MCF 10A (cell line): ENCODE measurements at regions not wholly inside any gene's neighbourhood (a gene's known extent, or its start where the extent isn't known, plus 50 kb on each side); places are given as distances from the start of the nearest gene placed in this dataset.

Experiments used
- BruUV-seq: library from RNA; stranded (reverse); fragments of 400-500 nt; replicated peaks from 2 replicates; lab custom pipeline; 2021; lab: Mats Ljungman, UMichigan
- CTCF ChIA-PET: fragments of 300-600 bp; sonication (Branson Sonifier 250); formaldehyde crosslinking; extraction: SDS; loops from one replicate; lab custom pipeline; 2021; ENCODE audit warnings: antibody characterized with exemption, inconsistent platforms; lab: Yijun Ruan, JAX
- POLR2A ChIA-PET: fragments of 300-600, 350-650 bp; sonication (Branson Sonifier 250); formaldehyde crosslinking; extraction: SDS; loops from one replicate; lab custom pipeline; 2020; ENCODE audit warnings: antibody characterized with exemption, inconsistent platforms; lab: Yijun Ruan, JAX
- DNase-seq: peaks from one replicate; pipeline ENCODE4 v3.0.0-alpha.2; 2018; ENCODE audit not compliant: unreplicated experiment
- H3K27ac Mint-ChIP-seq: one replicate; pipeline ENCODE4 v1.8.0; 2022; ENCODE audit warnings: mild to moderate bottlenecking, low read depth, mixed read lengths; ENCODE audit not compliant: unreplicated experiment
- H3K27me3 Mint-ChIP-seq: one replicate; pipeline ENCODE4 v1.8.0; 2022; ENCODE audit warnings: mixed read lengths; ENCODE audit not compliant: insufficient read depth, unreplicated experiment
- H3K36me3 Mint-ChIP-seq: one replicate; pipeline ENCODE4 v1.8.0; 2022; ENCODE audit warnings: mild to moderate bottlenecking, moderate library complexity, mixed read lengths; ENCODE audit not compliant: insufficient read depth, unreplicated experiment
- H3K4me1 Mint-ChIP-seq: one replicate; pipeline ENCODE4 v1.8.0; 2022; ENCODE audit warnings: mixed read lengths; ENCODE audit not compliant: insufficient read depth, unreplicated experiment
- H3K4me3 Mint-ChIP-seq: one replicate; pipeline ENCODE4 v1.8.0; 2022; ENCODE audit warnings: mild to moderate bottlenecking, moderate library complexity, mixed read lengths; ENCODE audit not compliant: unreplicated experiment
- H3K9me3 Mint-ChIP-seq: one replicate; pipeline ENCODE4 v1.8.0; 2022; ENCODE audit warnings: mixed read lengths; ENCODE audit not compliant: unreplicated experiment
- CTCF ChIP-seq: fragments of 200-600 bp; IDR thresholded peaks from one replicate; pipeline ENCODE4 v1.8.0; 2022; ENCODE audit warnings: antibody characterized with exemption, mild to moderate bottlenecking; ENCODE audit not compliant: unreplicated experiment
- intact Hi-C: fragments of 100-400 bp; cut with micrococcal nuclease; formaldehyde crosslinking; loops from 2 replicates; pipeline ENCODE4 v1.14.1; 2022

- peak; percentile 23 for DNase-seq
- peaks cover 16% of the 10 kb centered on the region for H3K27me3 Mint-ChIP-seq
- BruUV-seq = no TSS peak
- POLR2A ChIA-PET = no interaction called here
- no peak overlapping the region for H3K4me3 Mint-ChIP-seq
- H3K9me3 Mint-ChIP-seq = no peaks in the 10 kb centered on the region
- no peaks in the 10 kb centered on the region for H3K36me3 Mint-ChIP-seq
- CTCF ChIA-PET = interaction anchor here (1.6 kb wide), 1 partner anchor 9 kb away, joined by 4 read pairs; no protein-coding TSS in a partner anchor
- no peak overlapping the region for H3K27ac Mint-ChIP-seq
- intact Hi-C loops = no loop called here
- no peak for TF ChIP-seq CTCF
- H3K4me1 Mint-ChIP-seq = peaks cover 7% of the 10 kb centered on the region
Measured at GRCh38 chr6:37557645-37558114, 58.0 kb upstream of the CCDC167 start.

GRCh38 chr6:37556881-37557644 is 57.4 kb upstream of the CCDC167 start:
- no peaks in the 10 kb centered on the region for H3K36me3 Mint-ChIP-seq
- H3K4me3 Mint-ChIP-seq = no peak overlapping the region
- no peak for TF ChIP-seq CTCF
- peaks cover 16% of the 10 kb centered on the region for H3K27me3 Mint-ChIP-seq
- intact Hi-C loops = no loop called here
- no peaks in the 10 kb centered on the region for H3K9me3 Mint-ChIP-seq
- H3K27ac Mint-ChIP-seq = no peak overlapping the region
- BruUV-seq = no TSS peak
- DNase-seq = no peak
- ChIA-PET POLR2A (no interaction called here), CTCF (interaction anchor here (1.3 to 1.6 kb wide), 2 partner anchors 9 to 10 kb away, joined by 3 to 4 read pairs; no protein-coding TSS in a partner anchor)
- H3K4me1 Mint-ChIP-seq = peaks cover 7% of the 10 kb centered on the region

GRCh38 chr6:37555040-37555781 is 55.5 kb upstream of the CCDC167 start:
- H3K27ac Mint-ChIP-seq = no peak overlapping the region
- ChIA-PET POLR2A (no interaction called here), CTCF (interaction anchor here (0.8 to 3.0 kb wide), 5 partner anchors 10 to 136 kb away, joined by 3 to 7 read pairs (median 3); no protein-coding TSS in a partner anchor)
- no peak overlapping the region for H3K4me3 Mint-ChIP-seq
- BruUV-seq = no TSS peak
- H3K36me3 Mint-ChIP-seq = no peaks in the 10 kb centered on the region
- intact Hi-C loops = no loop called here
- TF ChIP-seq CTCF = no peak
- H3K9me3 Mint-ChIP-seq = no peaks in the 10 kb centered on the region
- H3K27me3 Mint-ChIP-seq = peaks cover 11% of the 10 kb centered on the region
- peaks cover 7% of the 10 kb centered on the region for H3K4me1 Mint-ChIP-seq
- DNase-seq = no peak

GRCh38 chr6:37554480-37554819 is 54.8 kb upstream of the CCDC167 start:
- Mint-ChIP-seq H3K27ac (no peak overlapping the region), H3K27me3 (peaks cover 4% of the 10 kb centered on the region), H3K36me3 (no peaks in the 10 kb centered on the region), H3K4me1 (peaks cover 7% of the 10 kb centered on the region), H3K9me3 (no peaks in the 10 kb centered on the region), H3K4me3 (no peak overlapping the region)
- intact Hi-C loops = no loop called here
- no TSS peak for BruUV-seq
- TF ChIP-seq CTCF = no peak
- no peak for DNase-seq
- CTCF ChIA-PET = interaction anchor here (3.0 kb wide), 1 partner anchor 11 kb away, joined by 7 read pairs; no protein-coding TSS in a partner anchor
- POLR2A ChIA-PET = no interaction called here
